ENCODE measurements at regions not wholly inside any gene's neighbourhood (a gene's known extent, or its start where the extent isn't known, plus 50 kb on each side); places are given as distances from the start of the nearest gene placed in this dataset.

DNA sequence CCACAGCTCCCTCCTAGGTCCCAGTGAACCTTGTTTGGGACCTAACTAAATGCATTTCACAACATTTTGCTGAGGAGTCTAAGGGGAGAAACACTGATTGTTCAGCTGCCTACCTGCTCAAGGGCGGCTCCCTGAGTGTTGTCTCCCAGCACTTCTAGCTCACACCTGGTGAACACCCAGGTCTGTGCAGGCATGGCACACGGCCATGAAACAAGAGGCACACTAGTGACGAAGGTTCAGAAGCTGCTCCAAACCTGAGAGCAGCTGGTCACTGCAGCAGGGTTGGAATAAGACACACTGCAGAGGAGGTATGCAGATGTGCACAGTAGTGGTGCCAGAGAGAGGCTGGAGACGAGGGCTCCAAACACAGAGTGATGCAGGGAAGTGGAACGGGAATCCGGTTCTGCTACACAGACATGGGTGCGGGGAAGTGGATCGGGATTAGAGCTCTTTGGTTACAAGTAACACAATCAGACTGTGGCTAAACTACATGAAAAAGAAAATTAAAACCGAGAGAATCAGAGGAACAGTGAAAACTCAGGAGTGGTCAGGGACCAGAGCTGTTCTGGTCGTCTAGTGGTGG is 486.1 kb upstream of the CDH4 start:
- DNase-seq: no peak
- Histone ChIP-seq H3K9me3 (no peaks in the 10 kb centered on the region; the same call in 1 of the 2 replicates), H3K9ac (no peak overlapping the region), H3K4me3 (ENCODE audit: low read depth in 2 of 2, low read length in 1 of 2) (no peak overlapping the region), H3K79me2 (ENCODE audit: insufficient read depth) (no peaks in the 10 kb centered on the region), H4K20me1 (ENCODE audit: insufficient read depth) (no peaks in the 10 kb centered on the region), H3K4me2 (no peak overlapping the region), H3K27ac (ENCODE audit: low read depth in 2 of 2, low read length in 1 of 2) (no peak overlapping the region), H2AFZ (ENCODE audit: low read depth) (no peak overlapping the region), H3F3A (replicated peaks; ENCODE audit: insufficient read depth) (no peaks in the 10 kb centered on the region), H3K27me3 (ENCODE audit: insufficient read depth) (no peaks in the 10 kb centered on the region), H3K36me3 (replicated peaks in 1 of 2; ENCODE audit: control insufficient read depth in 1 of 2, insufficient read depth in 2 of 2, low read length in 1 of 2) (no peaks in the 10 kb centered on the region), H3K4me1 (ENCODE audit: control insufficient read depth in 1 of 2, insufficient read depth in 2 of 2, low read depth in 1 of 2, low read length in 1 of 2) (no peaks in the 10 kb centered on the region), H3K9me2 (no peaks in the 10 kb centered on the region)
- POLR2A ChIA-PET: no interaction called here
- CTCF ChIA-PET: no interaction called here
- WGBS (ENCODE audit: low lambda C conversion rate): 24% methylated on average over 9 of the region's 10 CpGs
- TF ChIP-seq RFX5 (IDR thresholded peaks at IDR 0.05; ENCODE audit: low read length) (no peak), GATA2 (CRISPR knock-in tag; IDR thresholded peaks at IDR 0.05) (no peak), EZH2phosphoT487 (IDR thresholded peaks at IDR 0.05; ENCODE audit: borderline replicate concordance, low read depth) (no peak), GABPA (IDR thresholded peaks at IDR 0.05; ENCODE audit: low read depth) (no peak), RXRA (IDR thresholded peaks at IDR 0.05; ENCODE audit: borderline replicate concordance, low read depth) (no peak), RAD21 (IDR thresholded peaks at IDR 0.05; ENCODE audit: low read length) (no peak), SMC3 (IDR thresholded peaks at IDR 0.05; ENCODE audit: low read depth, low read length) (no peak), SIN3A (IDR thresholded peaks at IDR 0.05; ENCODE audit: borderline replicate concordance, low read depth, low read length) (no peak), YY1 (IDR thresholded peaks at IDR 0.05; ENCODE audit: low read depth) (no peak), POLR2AphosphoS5 (IDR thresholded peaks at IDR 0.05; ENCODE audit: low read depth, low read length) (no peak)
- TF ChIP-seq, protein P1, sequence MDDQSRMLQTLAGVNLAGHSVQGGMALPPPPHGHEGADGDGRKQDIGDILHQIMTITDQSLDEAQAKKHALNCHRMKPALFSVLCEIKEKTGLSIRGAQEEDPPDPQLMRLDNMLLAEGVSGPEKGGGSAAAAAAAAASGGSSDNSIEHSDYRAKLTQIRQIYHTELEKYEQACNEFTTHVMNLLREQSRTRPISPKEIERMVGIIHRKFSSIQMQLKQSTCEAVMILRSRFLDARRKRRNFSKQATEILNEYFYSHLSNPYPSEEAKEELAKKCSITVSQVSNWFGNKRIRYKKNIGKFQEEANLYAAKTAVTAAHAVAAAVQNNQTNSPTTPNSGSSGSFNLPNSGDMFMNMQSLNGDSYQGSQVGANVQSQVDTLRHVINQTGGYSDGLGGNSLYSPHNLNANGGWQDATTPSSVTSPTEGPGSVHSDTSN (IDR thresholded peaks at IDR 0.05): no peak
- TF ChIP-seq, protein P2, sequence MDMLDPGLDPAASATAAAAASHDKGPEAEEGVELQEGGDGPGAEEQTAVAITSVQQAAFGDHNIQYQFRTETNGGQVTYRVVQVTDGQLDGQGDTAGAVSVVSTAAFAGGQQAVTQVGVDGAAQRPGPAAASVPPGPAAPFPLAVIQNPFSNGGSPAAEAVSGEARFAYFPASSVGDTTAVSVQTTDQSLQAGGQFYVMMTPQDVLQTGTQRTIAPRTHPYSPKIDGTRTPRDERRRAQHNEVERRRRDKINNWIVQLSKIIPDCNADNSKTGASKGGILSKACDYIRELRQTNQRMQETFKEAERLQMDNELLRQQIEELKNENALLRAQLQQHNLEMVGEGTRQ (IDR thresholded peaks at IDR 0.05; ENCODE audit: borderline replicate concordance, low read depth, low read length): no peak

DNA sequence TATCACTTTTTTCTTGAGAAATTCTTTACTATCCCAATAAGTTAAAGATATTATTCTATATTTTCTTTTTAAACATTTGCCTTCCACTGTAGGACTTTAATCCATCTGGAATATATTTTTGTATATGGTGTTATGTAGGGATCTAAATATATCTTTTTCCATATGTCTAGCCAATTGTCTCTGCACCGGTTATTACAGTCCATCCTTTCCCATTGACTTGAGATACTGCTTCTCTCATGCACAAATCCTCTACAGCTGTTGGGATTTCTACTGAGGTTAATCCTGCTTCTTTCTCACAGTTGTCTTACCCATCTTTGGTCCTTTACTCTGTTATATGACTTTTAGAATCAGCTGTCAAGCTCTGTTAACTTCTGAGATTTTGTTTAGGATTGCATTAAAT is 483.8 kb upstream of the CDH4 start:
- ChIA-PET CTCF (no interaction called here), POLR2A (no interaction called here)
- no peak overlapping the region for H3K9ac ChIP-seq
- WGBS (ENCODE audit: low lambda C conversion rate): 59% methylated on average over 1 of the region's 1 CpG
- no peaks in the 10 kb centered on the region for H3K4me1 ChIP-seq (ENCODE audit: control insufficient read depth in 1 of 2, insufficient read depth in 2 of 2, low read depth in 1 of 2, low read length in 1 of 2)
- no peaks in the 10 kb centered on the region for H4K20me1 ChIP-seq (ENCODE audit: insufficient read depth)
- H3K9me2 ChIP-seq: no peaks in the 10 kb centered on the region
- no peaks in the 10 kb centered on the region for H3K27me3 ChIP-seq (ENCODE audit: insufficient read depth)
- no peak overlapping the region for H3K4me2 ChIP-seq
- no peak overlapping the region for H3K4me3 ChIP-seq (ENCODE audit: low read depth in 2 of 2, low read length in 1 of 2)
- H3K27ac ChIP-seq (ENCODE audit: low read depth in 2 of 2, low read length in 1 of 2): no peak overlapping the region
- no peaks in the 10 kb centered on the region for H3F3A ChIP-seq (replicated peaks; ENCODE audit: insufficient read depth)
- no peaks in the 10 kb centered on the region for H3K79me2 ChIP-seq (ENCODE audit: insufficient read depth)
- DNase-seq: no peak
- TF ChIP-seq FOXJ3 (CRISPR knock-in tag; IDR thresholded peaks at IDR 0.05) (no peak), NFIC (IDR thresholded peaks at IDR 0.05; ENCODE audit: borderline replicate concordance) (no peak), TCF12 (IDR thresholded peaks at IDR 0.05) (no peak)
- TF ChIP-seq, protein P2 (IDR thresholded peaks at IDR 0.05; ENCODE audit: borderline replicate concordance, low read depth, low read length): no peak
- H3K36me3 ChIP-seq (replicated peaks in 1 of 2; ENCODE audit: control insufficient read depth in 1 of 2, insufficient read depth in 2 of 2, low read length in 1 of 2): no peaks in the 10 kb centered on the region
- no peaks in the 10 kb centered on the region; the same call in 1 of the 2 replicates for H3K9me3 ChIP-seq
- no peak overlapping the region for H2AFZ ChIP-seq (ENCODE audit: low read depth)

Data from SK-N-SH (cell line).